ENCODE measurements at regions not wholly inside any gene's neighbourhood (a gene's known extent, or its start where the extent isn't known, plus 50 kb on each side); places are given as distances from the start of the nearest gene placed in this dataset.

- no peak for TF ChIP-seq CTCF (IDR thresholded peaks at IDR 0.05)
- no peak for TF ChIP-seq MAX (CRISPR knock-in tag; IDR thresholded peaks at IDR 0.05)
- TF ChIP-seq SMAD3 (CRISPR knock-in tag; IDR thresholded peaks at IDR 0.05; ENCODE audit: borderline replicate concordance): no peak
- no peak for TF ChIP-seq ELF4 (CRISPR knock-in tag; IDR thresholded peaks at IDR 0.05; ENCODE audit: low read depth)
- no peak for TF ChIP-seq NFE2L1 (CRISPR knock-in tag; IDR thresholded peaks at IDR 0.05)
- TF ChIP-seq IRF1 (CRISPR knock-in tag; IDR thresholded peaks at IDR 0.05): no peak
- TF ChIP-seq ZNF416 (CRISPR knock-in tag; IDR thresholded peaks at IDR 0.05): no peak
- TF ChIP-seq KAT7 (CRISPR knock-in tag; IDR thresholded peaks at IDR 0.05; ENCODE audit: borderline replicate concordance): no peak
- no peak for TF ChIP-seq NR2C2 (CRISPR knock-in tag; IDR thresholded peaks at IDR 0.05)
Observed at GRCh38 chr11:37422511-37422910, 824.5 kb upstream of the RAG2 start.

Measured in WTC11 (cell line).